ENCODE measurements at regions not wholly inside any gene's neighbourhood (a gene's known extent, or its start where the extent isn't known, plus 50 kb on each side); places are given as distances from the start of the nearest gene placed in this dataset.

DNA sequence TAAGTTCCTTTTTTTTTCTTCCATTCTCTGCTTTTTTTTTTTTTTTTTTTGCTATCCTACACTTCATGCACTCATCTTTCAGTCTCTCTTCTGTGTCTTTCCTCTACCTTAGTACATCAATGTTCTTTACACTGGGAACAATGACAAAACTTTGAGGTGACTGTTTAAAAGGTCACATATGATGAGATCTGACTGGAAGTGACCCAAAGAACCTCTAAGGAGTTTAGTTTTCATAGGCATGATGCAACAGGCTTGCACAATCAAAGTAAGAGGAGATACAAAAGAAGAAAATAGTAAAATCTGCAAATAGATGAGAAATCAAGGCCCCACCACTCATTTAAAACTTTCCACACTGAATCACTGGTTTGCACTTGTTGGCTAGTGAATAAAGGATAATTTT is 840.8 kb downstream of the TBC1D32 start:
- H3K4me3 ChIP-seq (replicated peaks; ENCODE audit: low read depth, low read length): no peak overlapping the region

DNA sequence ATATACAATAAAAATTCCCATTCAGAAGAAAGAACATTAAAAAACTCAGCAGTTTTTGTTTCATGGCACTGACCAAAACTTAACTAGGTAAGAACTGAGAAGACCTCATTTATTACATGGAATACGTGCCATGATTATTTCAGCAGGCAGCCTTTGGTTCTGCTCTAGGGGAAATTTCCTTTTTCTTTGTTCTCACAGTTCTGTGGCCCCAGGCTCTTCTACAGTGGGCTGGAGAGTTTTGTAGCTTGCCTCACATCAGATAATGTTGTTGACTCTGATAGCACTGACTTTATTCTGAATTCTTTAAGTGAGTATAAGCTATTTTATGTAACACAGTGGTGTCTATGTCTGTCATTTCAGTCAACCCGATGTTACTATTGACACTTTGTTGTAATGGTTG is 844.3 kb downstream of the TBC1D32 start:
- no peak overlapping the region for H3K4me3 ChIP-seq (replicated peaks; ENCODE audit: low read depth, low read length)
- TF ChIP-seq, protein P1, sequence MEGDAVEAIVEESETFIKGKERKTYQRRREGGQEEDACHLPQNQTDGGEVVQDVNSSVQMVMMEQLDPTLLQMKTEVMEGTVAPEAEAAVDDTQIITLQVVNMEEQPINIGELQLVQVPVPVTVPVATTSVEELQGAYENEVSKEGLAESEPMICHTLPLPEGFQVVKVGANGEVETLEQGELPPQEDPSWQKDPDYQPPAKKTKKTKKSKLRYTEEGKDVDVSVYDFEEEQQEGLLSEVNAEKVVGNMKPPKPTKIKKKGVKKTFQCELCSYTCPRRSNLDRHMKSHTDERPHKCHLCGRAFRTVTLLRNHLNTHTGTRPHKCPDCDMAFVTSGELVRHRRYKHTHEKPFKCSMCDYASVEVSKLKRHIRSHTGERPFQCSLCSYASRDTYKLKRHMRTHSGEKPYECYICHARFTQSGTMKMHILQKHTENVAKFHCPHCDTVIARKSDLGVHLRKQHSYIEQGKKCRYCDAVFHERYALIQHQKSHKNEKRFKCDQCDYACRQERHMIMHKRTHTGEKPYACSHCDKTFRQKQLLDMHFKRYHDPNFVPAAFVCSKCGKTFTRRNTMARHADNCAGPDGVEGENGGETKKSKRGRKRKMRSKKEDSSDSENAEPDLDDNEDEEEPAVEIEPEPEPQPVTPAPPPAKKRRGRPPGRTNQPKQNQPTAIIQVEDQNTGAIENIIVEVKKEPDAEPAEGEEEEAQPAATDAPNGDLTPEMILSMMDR (IDR thresholded peaks at IDR 0.05; ENCODE audit: low read length, missing control alignments): no peak
- no peak for DNase-seq (ENCODE audit: low read depth)

More for the DNA sequence above, 840.8 kb downstream of the TBC1D32 start:
- TF ChIP-seq, protein P1 (IDR thresholded peaks at IDR 0.05; ENCODE audit: low read length, missing control alignments): no peak
- no peak for DNase-seq (ENCODE audit: low read depth)

DNA sequence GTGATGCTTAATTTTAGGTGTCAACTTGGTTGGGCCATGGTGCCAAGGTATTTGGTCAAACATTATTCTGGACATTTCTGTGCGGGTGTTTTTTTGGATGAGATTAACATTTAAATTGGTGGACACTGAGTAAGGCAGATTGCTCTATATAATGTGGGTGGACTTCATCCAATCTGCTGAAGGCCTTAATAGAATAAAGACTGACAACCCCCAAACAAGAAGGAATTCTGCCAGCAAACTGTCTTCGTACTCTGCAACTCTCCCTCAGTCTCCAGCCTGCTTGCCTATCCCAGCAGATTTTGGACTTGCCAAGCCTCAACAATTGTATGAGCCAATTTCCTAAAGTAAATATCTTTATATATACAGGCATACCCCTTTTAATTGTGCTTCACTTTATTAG is 850.1 kb downstream of the TBC1D32 start:
- TF ChIP-seq, protein P1 (IDR thresholded peaks at IDR 0.05; ENCODE audit: low read length, missing control alignments): no peak
- DNase-seq (ENCODE audit: low read depth): no peak
- no peak overlapping the region for H3K4me3 ChIP-seq (replicated peaks; ENCODE audit: low read depth, low read length)

DNA sequence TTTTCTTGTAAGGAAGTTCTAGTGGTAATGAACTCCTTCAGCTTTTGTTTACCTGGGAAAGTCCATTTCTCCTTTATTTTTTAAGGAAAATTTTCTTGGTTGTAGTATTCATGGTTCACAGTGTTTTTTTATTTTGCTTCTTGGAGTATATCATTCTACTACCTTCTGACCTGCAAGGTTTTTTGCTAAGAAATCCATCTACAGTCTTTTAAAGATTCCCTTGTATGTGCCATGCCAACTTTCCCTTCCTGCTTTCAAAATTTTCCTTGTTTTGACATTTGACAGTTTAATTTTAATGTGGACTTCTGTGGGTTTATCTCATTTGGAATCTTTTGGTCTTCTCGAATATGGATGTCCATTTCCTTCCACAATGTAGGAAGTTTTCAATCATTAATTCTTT is 855.6 kb downstream of the TBC1D32 start:
- no peak for DNase-seq (ENCODE audit: low read depth)
- H3K4me3 ChIP-seq (replicated peaks; ENCODE audit: low read depth, low read length): no peak overlapping the region
- TF ChIP-seq, protein P1 (IDR thresholded peaks at IDR 0.05; ENCODE audit: low read length, missing control alignments): no peak

DNA sequence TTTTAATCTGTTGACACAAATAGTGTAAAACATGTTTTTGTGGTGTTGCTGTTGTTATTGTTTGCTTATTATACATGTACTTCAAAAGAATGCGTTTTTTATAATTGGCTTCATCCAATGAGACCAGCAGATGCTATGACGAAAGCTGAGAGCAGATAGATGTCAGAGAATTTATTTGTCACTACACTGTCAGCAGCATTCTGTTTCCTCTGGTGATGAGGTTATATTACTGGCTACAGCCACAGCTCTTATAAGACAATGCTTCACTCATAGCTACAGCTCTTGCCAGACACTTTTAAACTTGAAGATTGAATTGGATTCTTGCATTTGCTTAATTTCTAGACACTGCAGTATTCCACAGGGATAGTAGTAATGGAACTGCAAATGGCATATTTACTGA is 860.5 kb downstream of the TBC1D32 start:
- TF ChIP-seq, protein P1 (IDR thresholded peaks at IDR 0.05; ENCODE audit: low read length, missing control alignments): no peak
- no peak for DNase-seq (ENCODE audit: low read depth)

DNA sequence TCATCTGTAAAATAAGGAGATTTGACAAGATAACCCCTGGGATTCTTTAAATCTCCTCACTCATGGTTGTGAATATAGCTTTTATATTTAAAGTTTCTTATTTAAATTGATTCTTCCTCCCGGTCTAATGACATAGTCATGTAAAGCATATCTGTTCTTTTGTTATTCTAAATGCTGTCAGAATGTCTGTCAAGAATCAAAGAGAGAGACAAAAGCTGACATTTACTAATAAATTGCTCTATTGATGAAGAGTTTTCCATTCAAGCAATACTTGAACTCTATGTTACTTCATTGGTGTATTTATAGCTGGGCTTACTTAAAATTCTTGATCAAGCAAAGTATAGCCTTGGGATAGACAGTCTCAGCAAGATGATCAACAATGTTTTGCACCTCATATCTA is 865.8 kb downstream of the TBC1D32 start:
- DNase-seq (ENCODE audit: low read depth): no peak
- H3K4me3 ChIP-seq (replicated peaks; ENCODE audit: low read depth, low read length): no peak overlapping the region
- TF ChIP-seq, protein P1 (IDR thresholded peaks at IDR 0.05; ENCODE audit: low read length, missing control alignments): no peak

More for the DNA sequence above, 860.5 kb downstream of the TBC1D32 start:
- no peak overlapping the region for H3K4me3 ChIP-seq (replicated peaks; ENCODE audit: low read depth, low read length)

DNA sequence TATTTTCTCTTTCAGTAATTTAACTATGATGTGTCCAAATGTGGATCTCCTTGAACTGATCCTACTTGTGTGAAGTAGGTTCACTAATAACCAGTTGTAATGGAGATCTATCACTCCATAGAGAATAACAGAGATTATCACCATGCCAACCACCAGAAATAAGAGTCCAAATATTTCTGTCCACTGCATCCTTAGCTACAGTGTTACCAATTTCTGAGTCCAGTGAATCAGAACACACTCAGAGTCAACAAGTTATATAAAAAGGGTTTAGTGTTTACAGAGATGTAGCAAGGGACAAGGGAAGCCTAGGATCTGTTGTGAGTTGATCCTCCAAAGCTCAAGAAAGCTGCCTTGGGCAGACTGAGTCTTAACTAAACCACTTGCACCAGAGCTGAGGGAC is 882.8 kb downstream of the TBC1D32 start:
- no peak overlapping the region for H3K4me3 ChIP-seq (replicated peaks; ENCODE audit: low read depth, low read length)
- no peak for DNase-seq (ENCODE audit: low read depth)
- TF ChIP-seq, protein P1 (IDR thresholded peaks at IDR 0.05; ENCODE audit: low read length, missing control alignments): no peak

Data from fibroblast of pulmonary artery (primary cell).